IPS-18a (cell line): ENCODE measurements at regions not wholly inside any gene's neighbourhood (a gene's known extent, or its start where the extent isn't known, plus 50 kb on each side); places are given as distances from the start of the nearest gene placed in this dataset.
"Not testable (repeated sequence)": the region's sequence is repeated elsewhere in the genome, so short reads cannot be mapped to it uniquely, and the experiment has no call there.

Source experiments
- H3K27ac ChIP-seq: one replicate; pipeline ENCODE4 v1.5.1; 2013; ENCODE audit warnings: low read length
- H3K27me3 ChIP-seq: one replicate; pipeline ENCODE4 v1.6.1; 2013; ENCODE audit warnings: mild to moderate bottlenecking, low read length; ENCODE audit not compliant: control insufficient read depth, insufficient read depth
- H3K36me3 ChIP-seq: one replicate; pipeline ENCODE4 v1.6.1; 2013; ENCODE audit warnings: low read depth, low read length; ENCODE audit not compliant: control insufficient read depth
- H3K4me1 ChIP-seq: one replicate; pipeline ENCODE4 v1.6.1; 2013; ENCODE audit warnings: low read depth, low read length; ENCODE audit not compliant: control insufficient read depth
- H3K4me3 ChIP-seq: one replicate; pipeline ENCODE4 v1.5.1; 2013; ENCODE audit warnings: low read length
- H3K9ac ChIP-seq: one replicate; pipeline ENCODE4 v1.6.1; 2013; ENCODE audit warnings: mild to moderate bottlenecking, low read length, moderate library complexity
- H3K9me3 ChIP-seq: one replicate; pipeline ENCODE4 v1.6.1; 2013; ENCODE audit warnings: low read depth, low read length; ENCODE audit not compliant: control insufficient read depth

- Histone ChIP-seq H3K4me1 (no peaks in the 10 kb centered on the region), H3K27me3 (no peaks in the 10 kb centered on the region), H3K9me3 (no peaks in the 10 kb centered on the region), H3K36me3 (no peaks in the 10 kb centered on the region), H3K9ac (no peak overlapping the region), H3K4me3 (no peak overlapping the region), H3K27ac (no peak overlapping the region)
Measured at GRCh38 chr5:98524773-98525172, 248.7 kb upstream of the RGMB start.

DNA sequence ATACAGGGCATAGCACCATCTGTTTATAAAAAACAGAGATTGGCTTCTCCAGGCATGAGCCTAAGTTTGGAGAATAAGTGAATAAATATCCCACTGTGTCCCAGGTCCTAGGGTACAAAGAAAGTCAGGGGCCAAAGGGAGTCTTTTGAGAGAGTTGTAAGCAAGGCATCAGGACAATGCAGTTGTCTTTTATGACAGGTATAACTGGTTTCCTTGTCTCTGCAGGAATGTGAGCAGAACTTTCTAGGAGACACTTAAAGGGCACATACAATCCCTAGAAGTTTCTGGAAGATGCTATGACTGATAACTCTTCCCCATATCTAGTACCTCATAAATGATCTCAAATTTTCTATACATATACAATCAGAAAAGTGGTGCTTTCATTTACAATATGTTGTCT is 245.6 kb upstream of the RGMB start:
- Histone ChIP-seq H3K36me3 (no peaks in the 10 kb centered on the region), H3K9me3 (no peaks in the 10 kb centered on the region), H3K27ac (no peak overlapping the region), H3K4me3 (no peak overlapping the region), H3K4me1 (no peaks in the 10 kb centered on the region), H3K27me3 (no peaks in the 10 kb centered on the region), H3K9ac (no peak overlapping the region)

- Histone ChIP-seq H3K4me3 (no peak overlapping the region), H3K9me3 (no peaks in the 10 kb centered on the region), H3K36me3 (no peaks in the 10 kb centered on the region), H3K4me1 (no peaks in the 10 kb centered on the region), H3K27me3 (no peaks in the 10 kb centered on the region), H3K27ac (no peak overlapping the region), H3K9ac (no peak overlapping the region)
Measured at GRCh38 chr5:98529321-98529720, 244.1 kb upstream of the RGMB start.

DNA sequence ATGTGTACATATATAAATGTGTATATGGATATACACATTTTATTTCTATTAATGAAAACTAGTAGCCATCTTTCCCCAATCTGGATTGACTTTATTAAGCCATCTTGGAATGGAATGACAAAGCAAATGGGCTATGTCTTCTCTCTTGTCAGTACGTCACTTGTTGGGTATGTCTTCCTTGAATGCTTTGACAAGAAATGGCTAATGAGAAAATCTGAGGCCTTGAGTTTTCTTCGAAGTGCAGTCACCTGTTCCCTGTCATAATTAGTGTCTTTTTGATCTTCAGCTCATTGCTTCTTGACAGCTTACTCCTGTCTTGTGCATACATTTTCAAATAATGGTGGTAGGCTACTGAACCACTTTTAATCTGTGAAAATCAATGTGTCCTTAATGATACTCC is 243.2 kb upstream of the RGMB start:
- no peak overlapping the region for H3K4me3 ChIP-seq
- H3K9ac ChIP-seq, result no peak overlapping the region
- H3K4me1 ChIP-seq, result no peaks in the 10 kb centered on the region
- no peaks in the 10 kb centered on the region for H3K9me3 ChIP-seq
- no peak overlapping the region for H3K27ac ChIP-seq
- no peaks in the 10 kb centered on the region for H3K27me3 ChIP-seq
- H3K36me3 ChIP-seq, result no peaks in the 10 kb centered on the region

- Histone ChIP-seq H3K27ac (no peak overlapping the region), H3K9ac (no peak overlapping the region), H3K9me3 (no peaks in the 10 kb centered on the region), H3K27me3 (no peaks in the 10 kb centered on the region), H3K36me3 (no peaks in the 10 kb centered on the region), H3K4me3 (no peak overlapping the region), H3K4me1 (peaks cover 22% of the 10 kb centered on the region)
Measured at GRCh38 chr5:98535901-98536300, 237.6 kb upstream of the RGMB start.

- Histone ChIP-seq H3K9ac (no peak overlapping the region), H3K9me3 (no peaks in the 10 kb centered on the region), H3K36me3 (no peaks in the 10 kb centered on the region), H3K4me1 (peaks cover 22% of the 10 kb centered on the region), H3K27me3 (no peaks in the 10 kb centered on the region), H3K4me3 (no peak overlapping the region), H3K27ac (no peak overlapping the region)
Measured at GRCh38 chr5:98540056-98540455, 233.4 kb upstream of the RGMB start.

- H3K36me3 ChIP-seq, result no peaks in the 10 kb centered on the region
- H3K27ac ChIP-seq, result no peak overlapping the region
- H3K27me3 ChIP-seq, result no peaks in the 10 kb centered on the region
- no peak overlapping the region for H3K4me3 ChIP-seq
- peaks cover 9% of the 10 kb centered on the region for H3K4me1 ChIP-seq
- no peak overlapping the region for H3K9ac ChIP-seq
- no peaks in the 10 kb centered on the region for H3K9me3 ChIP-seq
Measured at GRCh38 chr5:98541641-98542040, 231.8 kb upstream of the RGMB start.

DNA sequence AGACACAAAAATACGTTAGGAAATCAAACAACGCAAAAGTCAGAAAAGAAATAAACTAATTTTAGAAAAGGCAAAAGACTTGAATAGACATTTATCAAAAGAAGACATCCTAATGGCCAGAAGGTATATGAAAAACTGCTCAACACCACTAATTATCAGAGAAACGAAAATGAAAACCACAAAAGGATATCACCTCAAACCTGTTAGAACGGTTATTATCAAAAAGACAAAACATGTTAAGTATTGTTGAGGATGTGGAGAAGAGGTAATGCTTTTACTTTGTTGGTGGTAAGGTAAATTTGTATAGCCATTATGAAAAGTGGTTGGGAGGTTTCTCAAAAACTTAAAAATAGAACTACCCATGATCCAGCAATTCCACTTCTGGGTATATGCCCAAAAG is 230.0 kb upstream of the RGMB start:
- Histone ChIP-seq H3K4me1 (no peaks in the 10 kb centered on the region), H3K9me3 (no peaks in the 10 kb centered on the region), H3K27me3 (no peaks in the 10 kb centered on the region), H3K4me3 (no peak overlapping the region), H3K9ac (no peak overlapping the region), H3K36me3 (no peaks in the 10 kb centered on the region), H3K27ac (no peak overlapping the region)

- H3K36me3 ChIP-seq, H3K9ac ChIP-seq, H3K27ac ChIP-seq, H3K9me3 ChIP-seq, H3K27me3 ChIP-seq, H3K4me1 ChIP-seq, H3K4me3 ChIP-seq: not testable (repeated sequence)
Measured at GRCh38 chr5:98546924-98547323, 226.5 kb upstream of the RGMB start.

DNA sequence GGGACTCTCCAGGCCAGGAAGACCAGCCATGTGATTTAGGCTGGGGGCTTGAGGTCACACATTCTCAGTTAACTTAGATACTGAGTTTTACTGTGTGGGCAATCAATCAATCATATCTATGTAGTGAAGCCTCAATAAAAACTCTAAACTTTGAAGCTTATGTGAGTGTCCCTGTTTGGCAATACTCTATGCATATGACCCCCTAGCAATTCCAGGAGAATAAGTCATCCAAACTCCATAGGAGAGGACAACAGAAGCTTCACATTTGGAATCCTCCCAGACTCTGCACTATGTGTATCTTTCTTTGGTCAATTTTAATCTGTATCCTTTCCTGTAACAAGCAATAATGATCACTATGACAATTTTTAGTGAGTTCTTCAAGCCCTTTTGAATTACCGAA is 216.8 kb upstream of the RGMB start:
- Histone ChIP-seq H3K9ac (no peak overlapping the region), H3K4me1 (no peaks in the 10 kb centered on the region), H3K4me3 (no peak overlapping the region), H3K27ac (no peak overlapping the region), H3K9me3 (no peaks in the 10 kb centered on the region), H3K36me3 (no peaks in the 10 kb centered on the region), H3K27me3 (no peaks in the 10 kb centered on the region)

GRCh38 chr5:98557916-98558315 is 215.5 kb upstream of the RGMB start:
- H3K36me3 ChIP-seq, result no peaks in the 10 kb centered on the region
- no peak overlapping the region for H3K4me3 ChIP-seq
- no peak overlapping the region for H3K27ac ChIP-seq
- no peaks in the 10 kb centered on the region for H3K27me3 ChIP-seq
- H3K9ac ChIP-seq, result no peak overlapping the region
- H3K9me3 ChIP-seq, result no peaks in the 10 kb centered on the region
- H3K4me1 ChIP-seq, result peaks cover 4% of the 10 kb centered on the region

DNA sequence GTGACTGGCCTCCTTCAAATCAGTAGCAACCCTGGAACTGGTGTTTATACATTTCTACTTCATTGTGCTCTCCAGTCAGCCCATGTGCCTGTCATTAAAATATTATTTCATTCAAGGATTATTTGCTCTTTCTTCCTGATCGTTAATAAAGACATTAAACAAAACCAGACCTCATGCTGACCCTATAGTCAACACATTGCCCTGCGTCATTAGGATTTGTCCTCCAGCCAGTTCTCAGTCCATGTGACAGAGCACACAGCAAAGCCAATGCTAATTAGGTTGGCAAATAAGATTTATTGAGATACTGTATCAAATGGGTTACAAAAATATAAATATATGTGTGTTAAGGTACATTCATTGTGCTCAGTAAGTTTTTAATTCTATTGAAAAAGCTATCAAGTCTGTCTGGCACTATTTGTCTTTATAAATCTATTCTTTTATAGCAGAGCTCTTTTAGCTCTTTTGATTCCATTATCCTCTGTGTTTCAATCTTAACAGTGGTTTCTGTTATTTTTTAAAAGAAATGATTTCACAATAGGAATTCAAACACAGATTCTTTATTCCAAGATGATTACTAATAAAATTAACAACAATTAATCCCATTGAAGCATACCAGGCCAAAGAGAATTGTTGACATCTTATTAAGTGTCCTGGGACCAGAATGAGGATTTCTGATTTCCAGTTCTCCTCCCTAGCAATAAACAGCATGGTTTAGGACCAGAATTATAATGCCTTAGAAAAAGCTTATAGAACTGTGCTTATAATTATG is 209.4 kb upstream of the RGMB start:
- no peaks in the 10 kb centered on the region for H3K36me3 ChIP-seq
- H3K9me3 ChIP-seq, result no peaks in the 10 kb centered on the region
- H3K27me3 ChIP-seq, result no peaks in the 10 kb centered on the region

More for the DNA sequence above, 209.4 kb upstream of the RGMB start:
- Histone ChIP-seq H3K4me1 (peaks cover 9% of the 10 kb centered on the region), H3K4me3 (no peak overlapping the region), H3K9ac (no peak overlapping the region), H3K27ac (no peak overlapping the region)
